ENCODE measurements at regions not wholly inside any gene's neighbourhood (a gene's known extent, or its start where the extent isn't known, plus 50 kb on each side); places are given as distances from the start of the nearest gene placed in this dataset.
"Not testable (repeated sequence)": the region's sequence is repeated elsewhere in the genome, so short reads cannot be mapped to it uniquely, and the experiment has no call there.

GRCh38 chr9:62119656-62120055, 929.8 kb downstream of the SPATA31A7 start:
- TF ChIP-seq KDM4B (CRISPR knock-in tag; IDR thresholded peaks at IDR 0.05); THAP8 (CRISPR knock-in tag; IDR thresholded peaks at IDR 0.05; ENCODE audit: borderline replicate concordance); TARDBP (CRISPR knock-in tag; IDR thresholded peaks at IDR 0.05); SNAPC2 (CRISPR knock-in tag; IDR thresholded peaks at IDR 0.05); ZNF605 (CRISPR knock-in tag; IDR thresholded peaks at IDR 0.05); IRX3 (CRISPR knock-in tag; IDR thresholded peaks at IDR 0.05; ENCODE audit: borderline replicate concordance, low read depth); NFATC3 (CRISPR knock-in tag; IDR thresholded peaks at IDR 0.05); RXRA (CRISPR knock-in tag; IDR thresholded peaks at IDR 0.05); ETV6 (CRISPR knock-in tag; conservative IDR thresholded peaks at IDR 0.05); YY1 (IDR thresholded peaks at IDR 0.05; ENCODE audit: insufficient read depth, insufficient replicate concordance, low read depth, low read length); RFX5 (IDR thresholded peaks at IDR 0.05; ENCODE audit: low read depth, low read length): not testable (repeated sequence)
- TF ChIP-seq, protein P1, sequence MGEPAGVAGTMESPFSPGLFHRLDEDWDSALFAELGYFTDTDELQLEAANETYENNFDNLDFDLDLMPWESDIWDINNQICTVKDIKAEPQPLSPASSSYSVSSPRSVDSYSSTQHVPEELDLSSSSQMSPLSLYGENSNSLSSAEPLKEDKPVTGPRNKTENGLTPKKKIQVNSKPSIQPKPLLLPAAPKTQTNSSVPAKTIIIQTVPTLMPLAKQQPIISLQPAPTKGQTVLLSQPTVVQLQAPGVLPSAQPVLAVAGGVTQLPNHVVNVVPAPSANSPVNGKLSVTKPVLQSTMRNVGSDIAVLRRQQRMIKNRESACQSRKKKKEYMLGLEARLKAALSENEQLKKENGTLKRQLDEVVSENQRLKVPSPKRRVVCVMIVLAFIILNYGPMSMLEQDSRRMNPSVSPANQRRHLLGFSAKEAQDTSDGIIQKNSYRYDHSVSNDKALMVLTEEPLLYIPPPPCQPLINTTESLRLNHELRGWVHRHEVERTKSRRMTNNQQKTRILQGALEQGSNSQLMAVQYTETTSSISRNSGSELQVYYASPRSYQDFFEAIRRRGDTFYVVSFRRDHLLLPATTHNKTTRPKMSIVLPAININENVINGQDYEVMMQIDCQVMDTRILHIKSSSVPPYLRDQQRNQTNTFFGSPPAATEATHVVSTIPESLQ (CRISPR knock-in tag; conservative IDR thresholded peaks at IDR 0.05) = not testable (repeated sequence)

All from HepG2 (cell line).